ENCODE measurements at regions not wholly inside any gene's neighbourhood (a gene's known extent, or its start where the extent isn't known, plus 50 kb on each side); places are given as distances from the start of the nearest gene placed in this dataset.
A peak's percentile ranks its signal among the peaks of the same experiment; 100 is the strongest.
"Not testable (repeated sequence)": the region's sequence is repeated elsewhere in the genome, so short reads cannot be mapped to it uniquely, and the experiment has no call there.

DNA sequence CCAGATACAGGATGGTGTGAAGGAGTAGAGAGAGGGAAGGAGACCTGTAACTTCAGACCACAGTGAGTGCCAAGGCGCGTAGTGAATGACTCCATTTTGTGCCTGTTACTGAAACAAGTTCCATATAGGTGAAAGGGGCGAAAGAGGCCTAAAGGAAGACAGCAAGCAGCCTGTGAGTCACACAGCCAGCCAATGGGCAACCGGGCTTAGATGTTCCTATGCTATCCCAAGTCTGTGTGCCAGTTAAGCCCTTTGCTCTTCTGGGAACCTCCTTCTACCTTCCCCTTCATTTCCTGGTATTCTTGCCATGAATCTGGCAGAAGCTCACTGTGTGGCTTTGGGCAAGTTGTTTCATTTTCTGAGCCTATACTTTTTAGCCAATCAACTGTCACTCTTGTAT, 161.8 kb upstream of the LDB2 start:
- DNase-seq (ENCODE audit: low read depth): no peak

GRCh38 chr4:17058916-17059741, 160.7 kb upstream of the LDB2 start:
- peak; percentile 89 for DNase-seq (ENCODE audit: low read depth)

- peak; percentile 64 for DNase-seq (ENCODE audit: low read depth)
Observed at GRCh38 chr4:17058536-17058915, 160.1 kb upstream of the LDB2 start.

- no peak for DNase-seq (ENCODE audit: low read depth)
Observed at GRCh38 chr4:17057035-17057434, 158.6 kb upstream of the LDB2 start.

GRCh38 chr4:17055788-17056187, 157.3 kb upstream of the LDB2 start:
- peak; percentile 87 for DNase-seq (ENCODE audit: low read depth)

GRCh38 chr4:17045866-17046265, 147.4 kb upstream of the LDB2 start:
- no peak for DNase-seq (ENCODE audit: low read depth)

GRCh38 chr4:17038510-17039176, 140.2 kb upstream of the LDB2 start:
- no peak for DNase-seq (ENCODE audit: low read depth)

DNA sequence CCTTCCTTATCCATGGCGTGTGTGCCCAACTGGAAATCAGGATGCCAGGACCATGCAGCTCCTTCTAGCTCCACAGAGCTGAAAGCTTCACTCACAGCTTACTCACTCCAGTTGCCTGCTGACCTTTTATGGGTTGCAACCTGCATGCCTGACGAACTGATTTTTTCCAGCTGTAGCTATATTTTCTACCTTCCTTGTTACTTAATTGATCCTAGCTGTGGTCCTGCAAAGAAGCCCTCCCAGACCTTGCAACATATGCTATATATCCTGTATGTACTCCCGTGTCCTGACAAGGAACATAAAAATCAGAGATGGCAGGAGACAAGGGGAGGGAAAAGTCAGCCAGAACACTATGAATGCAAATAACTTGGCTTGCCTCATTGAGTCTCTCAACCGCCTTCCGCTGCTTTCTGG, 135.3 kb upstream of the LDB2 start:
- DNase-seq (ENCODE audit: low read depth): no peak

- DNase-seq (ENCODE audit: low read depth): no peak
Observed at GRCh38 chr4:17033025-17033767, 134.8 kb upstream of the LDB2 start.

- DNase-seq (ENCODE audit: low read depth): peak; percentile 60
Observed at GRCh38 chr4:17030543-17030942, 132.1 kb upstream of the LDB2 start.

GRCh38 chr4:17029964-17030363, 131.5 kb upstream of the LDB2 start:
- DNase-seq (ENCODE audit: low read depth): no peak

- no peak for DNase-seq (ENCODE audit: low read depth)
Observed at GRCh38 chr4:17029432-17029831, 131.0 kb upstream of the LDB2 start.

DNA sequence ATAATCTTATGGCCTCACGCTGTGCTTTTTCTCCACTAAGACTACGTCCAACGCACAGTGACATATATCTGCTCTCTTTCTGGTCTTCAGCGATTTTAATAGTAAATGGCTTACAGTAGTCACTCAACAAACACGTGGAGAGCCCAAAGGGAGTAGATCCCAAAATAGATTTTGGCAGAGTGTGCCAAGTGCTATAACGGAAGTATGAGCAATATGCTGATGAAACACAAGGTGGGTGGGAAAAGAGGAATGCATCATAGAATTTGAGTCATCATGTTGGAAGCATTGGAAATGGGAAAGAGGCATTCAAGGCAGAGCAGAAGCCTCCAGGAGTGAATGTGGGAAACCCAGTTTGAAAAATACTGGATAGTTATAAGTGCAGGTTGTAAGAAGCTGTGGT, 129.1 kb upstream of the LDB2 start:
- peak; percentile 86 for DNase-seq (ENCODE audit: low read depth)

DNA sequence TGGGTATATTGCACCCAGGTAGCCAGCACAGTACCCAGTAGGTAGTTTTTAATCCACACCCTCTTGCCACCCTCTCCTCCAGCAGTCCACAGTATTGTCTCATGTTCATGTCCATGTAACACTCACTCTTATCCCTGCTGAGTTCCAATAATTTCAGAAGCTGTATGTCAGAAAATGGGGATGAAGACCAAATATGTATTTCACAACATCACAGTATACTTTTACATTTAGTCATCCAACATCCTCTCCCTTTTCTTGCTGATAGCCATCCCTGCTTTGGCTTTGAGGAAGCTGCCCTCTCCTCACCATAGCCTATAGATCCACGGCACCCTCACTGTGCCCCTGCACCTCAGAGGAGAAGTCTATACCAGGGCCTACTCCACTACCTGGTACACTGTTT, 126.0 kb upstream of the LDB2 start:
- no peak for DNase-seq (ENCODE audit: low read depth)

- no peak for DNase-seq (ENCODE audit: low read depth)
Observed at GRCh38 chr4:17020901-17021300, 122.5 kb upstream of the LDB2 start.

DNA sequence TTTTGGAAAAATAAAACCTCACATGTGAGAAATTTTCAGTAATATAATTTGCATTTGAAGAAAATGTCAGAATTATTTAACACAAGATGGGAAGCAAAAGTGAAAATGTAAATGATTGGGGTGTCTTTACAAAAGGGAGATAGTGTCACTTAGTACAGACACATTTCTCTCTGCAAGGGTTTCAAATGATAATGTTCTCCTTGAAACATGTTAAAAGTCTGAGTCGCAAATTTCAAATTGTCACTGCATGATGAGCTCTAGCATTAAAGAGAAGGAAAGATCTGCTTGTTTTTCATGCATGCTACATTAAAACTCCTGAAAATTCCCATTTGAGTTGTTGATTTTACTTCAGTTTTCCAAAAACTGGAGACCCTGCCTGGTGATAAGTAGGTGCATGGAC, 122.0 kb upstream of the LDB2 start:
- no peak for DNase-seq (ENCODE audit: low read depth)

- DNase-seq (ENCODE audit: low read depth): not testable (repeated sequence)
Observed at GRCh38 chr4:17018621-17019020, 120.2 kb upstream of the LDB2 start.

DNA sequence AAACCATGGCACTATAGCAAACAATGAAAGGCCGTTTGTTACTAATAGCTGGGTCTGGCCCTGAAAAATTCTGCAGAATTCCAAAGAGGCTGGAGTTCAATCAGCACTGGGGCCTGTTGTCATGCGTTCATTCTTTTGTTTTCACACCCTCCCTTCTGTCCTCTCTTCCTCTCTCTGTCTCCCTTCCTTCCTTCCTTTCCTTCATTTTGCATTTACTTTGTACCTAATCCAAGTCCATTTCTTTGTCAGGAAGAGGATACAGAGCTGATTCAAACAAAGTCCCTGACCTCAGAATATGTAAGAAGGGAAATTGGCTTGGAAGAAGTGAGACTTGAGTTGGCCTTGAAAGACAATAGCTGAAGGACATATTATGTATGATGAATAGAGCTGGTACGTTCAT, 119.6 kb upstream of the LDB2 start:
- DNase-seq (ENCODE audit: low read depth): no peak

- no peak for DNase-seq (ENCODE audit: low read depth)
Observed at GRCh38 chr4:17013382-17014006, 115.0 kb upstream of the LDB2 start.

- no peak for DNase-seq (ENCODE audit: low read depth)
Observed at GRCh38 chr4:17012451-17012850, 114.0 kb upstream of the LDB2 start.

DNA sequence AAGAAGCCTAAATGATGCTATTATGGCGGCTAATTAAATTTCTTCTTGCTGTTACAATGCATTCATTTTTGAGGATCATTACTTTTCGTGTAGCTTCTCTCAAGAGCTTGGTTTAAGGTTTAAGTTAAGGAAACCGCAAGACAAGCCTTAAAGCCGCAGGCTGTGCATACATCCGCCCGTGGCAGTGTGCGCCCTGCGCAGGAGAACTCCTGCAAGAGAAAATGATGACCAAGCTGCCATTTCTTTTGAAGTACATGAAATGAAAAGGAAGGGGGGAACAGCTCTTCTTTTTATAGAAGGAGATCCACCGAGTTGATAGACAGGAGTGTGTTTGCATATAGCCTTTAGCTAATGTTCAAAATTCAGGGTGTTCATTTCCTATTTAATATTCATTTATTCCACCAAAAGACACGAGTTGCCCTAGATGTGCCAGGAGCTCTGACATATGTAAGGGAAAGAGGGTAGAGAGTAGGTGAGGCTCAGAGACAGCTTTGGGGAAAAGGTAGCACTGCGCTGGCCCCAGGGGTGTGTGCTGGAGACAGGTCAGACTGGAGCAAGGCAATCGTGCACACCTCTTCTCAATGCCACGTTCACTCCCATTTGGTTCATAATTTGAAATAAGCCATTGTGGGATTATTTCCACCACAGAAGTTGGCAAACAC, 112.1 kb upstream of the LDB2 start:
- DNase-seq (ENCODE audit: low read depth): no peak

DNA sequence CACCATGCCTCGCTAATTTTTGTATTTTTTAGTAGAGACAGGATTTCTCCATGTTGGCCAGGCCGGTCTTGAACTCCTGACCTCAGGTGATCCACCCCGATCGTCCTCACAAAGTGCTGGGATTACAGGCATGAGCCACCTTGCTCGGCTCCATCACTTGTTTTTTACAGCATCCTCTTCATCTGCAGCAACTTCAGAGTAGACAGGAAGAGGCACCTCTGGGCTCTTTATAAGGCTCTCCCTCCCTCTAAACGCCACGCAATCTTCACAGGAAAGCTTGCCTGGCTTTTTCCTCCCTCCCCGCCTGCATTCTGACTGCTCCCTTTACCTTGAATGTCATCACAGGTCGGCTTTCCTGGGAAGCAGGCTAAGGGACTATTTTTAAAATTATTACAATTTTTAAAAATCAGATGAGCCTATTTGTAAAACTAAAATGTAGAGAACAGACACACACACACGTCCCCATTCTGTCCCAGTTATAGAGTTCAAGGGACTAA, 111.5 kb upstream of the LDB2 start:
- no peak for DNase-seq (ENCODE audit: low read depth)
